ENCODE measurements at regions not wholly inside any gene's neighbourhood (a gene's known extent, or its start where the extent isn't known, plus 50 kb on each side); places are given as distances from the start of the nearest gene placed in this dataset.

DNA sequence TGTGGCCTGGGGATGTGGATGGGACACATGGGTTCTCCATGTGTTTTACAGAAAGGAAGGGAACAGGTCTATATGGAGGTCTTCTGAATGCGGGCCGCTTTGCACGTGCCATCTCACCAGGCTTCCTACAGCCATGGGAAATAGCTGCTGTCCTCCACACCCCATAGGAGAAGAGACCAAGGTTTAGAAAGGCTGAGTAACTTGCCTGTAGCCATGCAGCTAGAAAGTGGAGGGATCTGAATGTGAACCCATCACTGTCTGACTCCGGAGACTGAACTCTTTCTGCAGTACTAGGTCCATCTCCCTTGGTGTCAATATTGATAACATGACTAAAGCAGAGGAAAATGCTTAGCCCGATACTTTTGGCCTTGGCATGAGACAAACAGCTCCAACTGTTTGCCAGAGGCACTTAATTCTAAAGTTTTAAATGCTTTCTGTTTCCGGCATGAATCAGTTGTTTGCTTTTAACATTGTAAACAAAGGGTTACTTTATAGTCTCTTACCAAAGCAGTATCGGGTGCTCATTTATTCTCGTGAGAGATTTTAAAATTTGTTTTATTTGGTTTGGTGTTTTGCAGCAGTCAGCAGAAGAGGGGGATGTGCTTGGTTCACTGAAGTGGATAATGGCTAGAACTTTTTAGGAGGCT lies 64.8 kb upstream of the LOXL4 start:
- no peak for DNase-seq (ENCODE audit: low read depth)

DNA sequence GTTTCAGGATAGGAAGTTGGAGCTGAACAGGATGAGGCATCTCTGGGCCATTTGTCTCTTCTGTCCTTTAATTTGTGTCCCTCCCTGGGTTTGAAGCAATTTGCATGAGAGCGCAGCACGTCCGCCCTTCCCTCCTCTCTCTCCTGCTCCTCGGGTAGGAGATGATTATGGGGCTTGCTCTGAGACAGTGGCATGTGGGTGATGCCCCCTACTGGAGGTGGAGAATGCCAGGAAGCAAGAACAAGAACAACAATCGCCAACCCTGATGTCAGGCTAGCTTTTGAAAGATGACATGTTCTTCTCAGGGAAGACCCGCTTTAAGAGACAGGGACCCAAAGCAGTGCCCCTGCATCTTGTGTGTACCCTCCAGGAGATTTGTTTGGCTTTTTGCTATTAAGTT lies 63.9 kb upstream of the LOXL4 start:
- DNase-seq (ENCODE audit: low read depth) = peak; percentile 34

DNA sequence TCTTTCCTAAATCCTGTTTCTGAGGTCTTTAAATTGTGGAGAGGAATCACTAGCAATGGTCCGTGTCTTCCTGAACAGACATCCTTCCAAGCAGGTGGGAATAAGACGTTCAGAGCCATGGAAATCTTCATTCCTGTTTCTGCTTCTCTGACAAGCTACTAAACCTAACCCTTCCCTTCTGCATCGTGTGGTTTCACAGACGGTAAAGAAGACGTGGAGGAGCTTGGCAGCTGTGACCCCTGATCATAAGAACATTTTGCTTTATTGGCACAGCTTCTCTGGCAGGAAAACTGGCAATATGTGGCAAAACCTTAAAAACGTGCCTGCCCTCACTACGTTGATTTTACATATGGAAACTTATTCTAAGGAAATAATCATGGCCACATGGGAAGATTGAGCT lies 63.0 kb upstream of the LOXL4 start:
- DNase-seq (ENCODE audit: low read depth) = no peak

DNA sequence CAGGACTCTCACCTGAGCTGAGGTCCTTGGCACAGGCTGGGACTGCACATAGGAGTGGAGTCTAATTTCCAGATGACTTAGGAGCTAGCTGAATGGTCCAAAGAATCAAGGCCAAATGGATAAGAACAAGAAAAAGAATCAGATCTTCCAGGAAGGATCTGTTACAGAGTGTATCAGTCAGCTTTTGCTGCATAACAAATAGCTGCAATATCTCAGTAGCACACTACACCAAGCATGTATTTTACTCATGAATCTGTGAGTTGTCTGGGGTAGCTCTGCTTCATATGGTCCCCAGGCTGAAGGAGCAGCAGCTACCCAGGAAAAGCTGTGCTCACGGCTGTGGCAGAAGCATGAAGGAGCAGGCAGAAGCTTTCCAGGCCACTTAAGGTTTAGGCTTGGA lies 60.6 kb upstream of the LOXL4 start:
- DNase-seq (ENCODE audit: low read depth) = no peak

DNA sequence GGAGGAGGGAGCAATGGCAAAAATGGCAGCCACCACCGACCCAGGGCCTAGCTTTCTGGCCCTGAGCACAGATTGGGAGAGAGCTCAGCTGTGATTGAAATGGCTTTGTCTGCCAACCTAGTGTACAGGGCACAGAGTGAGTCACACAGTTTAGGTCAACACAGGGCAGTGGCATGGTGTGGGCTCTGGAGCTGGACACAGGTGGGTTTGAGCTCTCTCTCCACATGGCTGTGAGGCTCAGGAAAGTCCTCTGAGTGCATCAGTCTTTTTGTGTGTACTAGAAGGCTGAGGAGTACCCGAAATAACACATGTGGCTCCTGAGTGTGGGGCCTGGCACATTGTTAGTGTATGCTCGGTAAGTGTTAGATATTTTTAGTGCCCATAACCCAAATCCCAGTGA lies 60.2 kb upstream of the LOXL4 start:
- no peak for DNase-seq (ENCODE audit: low read depth)

DNA sequence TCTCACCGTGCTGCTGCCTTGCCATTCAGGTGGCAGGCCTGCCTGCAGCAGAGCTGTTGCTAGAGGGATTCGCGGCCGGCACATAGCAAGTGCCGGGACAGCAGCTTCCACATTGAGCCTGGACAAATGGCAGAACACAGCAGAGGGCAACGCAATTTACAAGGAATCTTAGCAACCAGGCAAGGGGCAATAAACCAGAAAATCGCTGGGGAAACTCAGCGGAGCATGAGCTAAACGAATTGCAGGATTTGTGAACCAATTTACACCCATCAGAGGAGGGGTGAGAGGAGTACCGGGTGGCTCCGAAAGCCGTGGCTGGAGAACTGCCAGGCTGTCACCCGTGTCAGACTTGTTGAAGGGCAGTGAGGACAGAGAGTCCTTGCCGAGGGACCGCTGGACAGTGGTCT lies 58.6 kb upstream of the LOXL4 start:
- DNase-seq (ENCODE audit: low read depth) = no peak

DNA sequence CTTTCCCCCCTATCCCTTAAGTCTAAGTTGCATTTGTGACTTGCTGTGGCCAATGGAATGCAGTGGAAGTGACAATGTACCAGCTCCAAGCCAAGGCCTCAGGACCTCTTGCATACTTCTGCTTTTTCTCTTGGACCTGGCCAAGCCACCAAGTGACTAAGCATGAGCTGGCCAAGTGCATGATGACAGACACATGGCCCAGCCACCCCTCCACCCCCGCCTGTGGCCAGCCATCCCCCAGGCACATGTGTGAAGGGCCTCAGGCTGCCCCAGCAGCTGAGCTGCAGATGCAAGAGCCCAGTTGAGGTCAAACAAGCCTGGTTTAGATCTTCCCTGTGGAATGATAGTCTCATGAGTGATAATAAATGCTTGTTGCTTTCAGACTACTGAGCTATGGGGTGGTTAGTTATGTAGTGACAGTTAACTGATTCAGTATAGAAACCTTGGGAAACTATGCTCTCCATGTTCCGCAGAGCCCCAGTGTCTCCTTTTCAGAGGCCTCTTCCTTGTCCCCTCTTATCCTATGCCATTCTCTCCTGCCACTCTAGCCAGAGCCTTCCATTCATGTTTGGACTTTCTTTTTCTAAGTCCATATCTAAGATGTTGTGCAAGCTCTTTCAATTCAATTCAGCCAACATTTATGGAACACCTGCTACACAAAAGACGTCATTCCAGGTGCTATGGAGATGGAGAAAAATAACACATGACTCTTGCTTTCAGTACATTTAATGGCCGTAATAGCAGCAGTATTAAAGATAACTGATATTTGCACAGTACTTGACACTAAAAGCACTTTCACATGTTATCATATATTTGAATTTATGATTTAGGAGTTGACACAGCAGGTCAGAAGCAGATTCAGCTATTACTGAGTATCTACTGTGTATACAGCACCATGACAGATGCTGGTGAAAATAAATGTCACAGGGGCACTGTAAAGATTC lies 55.5 kb upstream of the LOXL4 start:
- peak; percentile 91 for DNase-seq (ENCODE audit: low read depth)

DNA sequence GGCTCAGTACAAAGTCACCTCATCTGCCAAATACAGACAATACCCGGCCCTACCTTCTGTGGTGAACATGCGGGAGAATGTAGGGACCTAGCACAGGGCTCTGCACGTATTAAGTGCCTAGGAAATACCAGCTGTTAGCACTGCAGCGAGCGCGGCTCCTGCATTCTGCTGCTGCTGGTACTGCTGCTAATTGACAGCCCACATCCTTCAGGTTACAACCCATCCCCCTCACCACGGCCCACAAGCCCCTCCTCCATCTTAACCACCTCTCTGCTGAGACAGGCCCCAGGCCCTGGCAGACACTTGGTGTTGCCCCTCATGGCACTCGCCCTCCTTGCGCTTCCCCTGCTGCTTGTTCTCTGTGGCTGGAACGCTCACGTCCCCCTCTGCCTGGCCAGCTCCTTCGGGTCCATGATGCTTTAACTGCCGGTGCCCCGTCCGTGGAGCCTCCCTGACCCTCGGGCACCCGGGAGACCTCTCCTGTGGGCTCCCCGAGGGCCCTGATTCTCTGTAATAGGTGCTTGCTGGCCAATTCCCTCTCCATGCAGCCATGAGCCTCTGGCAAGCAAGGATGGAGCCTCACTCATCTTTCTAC lies 53.3 kb upstream of the LOXL4 start:
- DNase-seq (ENCODE audit: low read depth) = no peak

DNA sequence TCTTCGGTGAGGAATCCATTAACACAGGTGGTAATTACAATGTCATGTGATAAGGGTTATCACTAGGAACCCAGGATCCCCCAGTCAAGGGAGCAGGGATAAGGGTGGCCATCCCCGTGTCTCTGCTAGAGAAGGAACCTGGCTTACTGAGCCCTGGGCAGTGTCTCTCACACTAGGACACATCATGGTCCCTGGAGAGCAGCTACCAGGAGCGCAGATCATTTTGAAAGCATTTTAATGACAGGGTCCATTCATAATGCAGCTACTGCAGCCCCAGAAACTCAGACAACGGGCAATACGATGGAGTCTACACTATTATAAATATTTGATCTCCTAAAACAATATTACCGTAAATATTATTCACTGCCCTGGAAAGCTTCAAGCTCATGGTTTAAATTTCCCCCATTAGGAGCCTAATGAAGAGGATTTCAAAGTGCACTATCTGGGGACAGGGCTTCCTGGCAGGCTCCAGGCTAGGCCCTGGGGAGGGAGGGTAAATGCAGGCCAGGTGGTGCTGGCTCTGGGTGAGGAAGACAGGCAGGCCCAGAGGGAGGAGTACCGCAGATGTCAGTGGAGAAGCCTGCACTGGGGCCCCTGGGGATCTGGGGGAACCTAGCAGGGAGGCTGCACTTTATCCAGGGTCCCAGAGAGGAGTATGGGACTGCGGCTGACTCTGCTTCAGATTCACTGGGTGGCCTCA lies 52.6 kb upstream of the LOXL4 start:
- no peak for DNase-seq (ENCODE audit: low read depth)

DNA sequence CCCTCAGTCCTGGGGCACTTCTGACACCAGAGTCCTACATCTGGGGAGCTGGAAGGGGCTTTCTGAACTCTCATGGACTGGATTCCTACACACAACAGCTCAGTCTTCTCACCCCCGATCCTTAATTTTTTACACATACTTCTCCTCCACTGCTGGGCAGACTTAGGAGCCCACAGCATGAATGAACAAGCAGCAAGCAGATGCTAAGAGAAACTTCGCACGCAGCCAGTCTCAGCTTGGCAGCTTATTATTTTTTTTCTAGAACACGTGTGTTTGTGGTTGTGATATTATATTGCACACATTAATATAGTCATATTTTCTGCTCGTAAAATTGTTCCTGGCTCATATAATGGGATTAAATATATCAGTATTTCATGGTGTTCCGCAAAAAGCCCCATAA lies 50.9 kb upstream of the LOXL4 start:
- no peak for DNase-seq (ENCODE audit: low read depth)

Measured in Daoy (cell line).